NCI-H524 (cell line): ENCODE measurements at regions not wholly inside any gene's neighbourhood (a gene's known extent, or its start where the extent isn't known, plus 50 kb on each side); places are given as distances from the start of the nearest gene placed in this dataset.

Experiments used
- DNase-seq, 2 experiments: peaks; one replicate each; lab custom pipeline; 2025; lab: John Stamatoyannopoulos, UW

GRCh38 chrX:33726281-33727160 is 405.6 kb downstream of the FAM47A start:
- peak in 1 of 2 experiments; percentile 22 for DNase-seq

GRCh38 chrX:33725535-33726210 is 406.4 kb downstream of the FAM47A start:
- peak; percentile 44 to 57 for DNase-seq

GRCh38 chrX:33721927-33722326 is 410.2 kb downstream of the FAM47A start:
- DNase-seq: no peak

- DNase-seq: no peak
These were observed 446.0 kb downstream of the FAM47A start for GRCh38 chrX:33686105-33686504.
